Activated B cell treated with CpG ODN at 0.5 μM for 24 hours (primary cell): ENCODE measurements at regions not wholly inside any gene's neighbourhood (a gene's known extent, or its start where the extent isn't known, plus 50 kb on each side); places are given as distances from the start of the nearest gene placed in this dataset.

Source experiments
- ATAC-seq: fragments of 200-7000 bp; cut with Tn5 transposase; one replicate; pipeline ENCODE4 v1.10.0; 2021; ENCODE audit warnings: low read depth, mild to moderate bottlenecking, moderate library complexity
- CTCF ChIA-PET: fragments of 350-600 bp; sonication (Branson Sonifier 250); formaldehyde crosslinking; loops from one replicate; lab custom pipeline; 2021; ENCODE audit warnings: antibody characterized with exemption; lab: Charles Lee
- POLR2A ChIA-PET: fragments of 350-600 bp; sonication (Branson Sonifier 250); formaldehyde crosslinking; loops from one replicate; lab custom pipeline; 2021; ENCODE audit warnings: antibody characterized with exemption; lab: Charles Lee
- DNase-seq: peaks from one replicate; pipeline ENCODE4 v3.0.0; 2022
- H3K27ac Mint-ChIP-seq: one replicate; pipeline ENCODE4 v1.8.0; 2020; ENCODE audit warnings: mixed read lengths
- H3K27me3 Mint-ChIP-seq: one replicate; pipeline ENCODE4 v1.8.0; 2021; ENCODE audit warnings: mixed read lengths
- H3K36me3 Mint-ChIP-seq: one replicate; pipeline ENCODE4 v1.8.0; 2021; ENCODE audit warnings: low read depth, mixed read lengths
- H3K4me1 Mint-ChIP-seq: one replicate; pipeline ENCODE4 v1.8.0; 2021; ENCODE audit warnings: mixed read lengths
- H3K4me3 Mint-ChIP-seq: one replicate; pipeline ENCODE4 v1.8.0; 2020; ENCODE audit warnings: mild to moderate bottlenecking, mixed read lengths
- H3K9me3 Mint-ChIP-seq: one replicate; pipeline ENCODE4 v1.8.0; 2020; ENCODE audit warnings: mixed read lengths
- intact Hi-C: fragments of 100-400 bp; cut with micrococcal nuclease; formaldehyde crosslinking; loops from one replicate; pipeline ENCODE4 v1.15.1; 2024
- TF ChIP-seq, protein P1 (sequence below): fragments of 200-600 bp; IDR thresholded peaks from one replicate; pipeline ENCODE4 v1.8.0; 2022; ENCODE audit warnings: antibody characterized with exemption, mild to moderate bottlenecking

DNA sequence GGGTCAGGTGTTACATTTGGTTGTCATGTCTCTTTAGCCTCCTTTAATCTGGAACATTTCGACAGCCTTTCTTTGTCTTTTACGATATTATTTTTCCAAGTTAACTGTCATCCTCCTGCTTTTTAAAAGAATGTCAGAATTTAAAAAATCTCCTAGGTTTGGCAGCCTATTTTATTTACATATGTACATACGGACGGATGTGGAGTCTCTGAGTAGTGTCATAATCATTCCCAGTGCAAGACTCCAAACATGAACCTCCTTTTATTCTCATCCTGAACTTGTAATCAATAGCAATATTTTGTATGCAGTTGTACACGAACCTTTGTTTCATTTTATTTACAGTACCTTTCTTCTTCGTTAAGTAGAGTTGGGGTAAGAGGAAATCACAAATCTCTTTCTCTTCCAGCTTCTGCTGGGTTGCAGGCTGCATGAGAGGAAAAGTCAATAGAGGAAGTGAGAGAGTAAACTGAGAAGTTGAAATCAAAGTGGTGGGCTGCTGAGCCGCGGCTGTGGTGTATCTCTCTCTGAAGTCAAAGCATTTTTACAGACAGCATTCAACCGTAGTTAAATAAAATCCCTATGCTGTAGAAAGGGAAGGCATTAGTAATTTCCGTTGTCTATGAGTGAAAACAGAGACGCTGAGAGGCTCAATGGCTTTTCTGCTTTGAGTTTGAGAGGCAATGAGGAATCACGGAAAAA, 53.9 kb upstream of the RPS6KA3 start:
- DNase-seq, result peak; percentile 16

DNA sequence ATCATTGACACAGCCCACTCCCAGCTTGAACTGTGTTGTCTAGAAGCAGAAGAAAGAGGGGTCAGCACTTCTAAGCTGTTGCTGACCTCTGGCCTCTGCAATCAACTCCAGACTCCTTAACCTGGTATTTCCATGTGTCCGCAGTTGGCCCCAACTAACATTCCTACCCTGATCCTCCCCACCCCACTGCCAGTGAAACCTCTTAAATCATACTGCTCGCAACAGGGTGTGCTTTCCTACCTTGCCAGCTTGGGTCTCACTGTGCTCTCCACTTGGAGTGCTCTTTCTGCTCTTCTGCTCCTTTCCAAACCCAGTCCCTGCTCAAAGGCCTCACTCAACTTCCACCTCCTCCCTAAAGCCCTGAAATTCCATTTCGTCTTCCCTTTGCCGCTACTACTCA, 52.3 kb upstream of the RPS6KA3 start:
- intact Hi-C loops, result no loop called here
- no peaks in the 10 kb centered on the region for H3K27me3 Mint-ChIP-seq
- H3K9me3 Mint-ChIP-seq, result no peaks in the 10 kb centered on the region
- DNase-seq, result no peak
- ATAC-seq, result no peak
- H3K4me3 Mint-ChIP-seq, result no peak overlapping the region
- peak overlapping the region; percentile 41 for H3K27ac Mint-ChIP-seq
- POLR2A ChIA-PET, result no interaction called here
- CTCF ChIA-PET, result no interaction called here
- H3K4me1 Mint-ChIP-seq, result peaks cover 50% of the 10 kb centered on the region
- TF ChIP-seq, protein P1, sequence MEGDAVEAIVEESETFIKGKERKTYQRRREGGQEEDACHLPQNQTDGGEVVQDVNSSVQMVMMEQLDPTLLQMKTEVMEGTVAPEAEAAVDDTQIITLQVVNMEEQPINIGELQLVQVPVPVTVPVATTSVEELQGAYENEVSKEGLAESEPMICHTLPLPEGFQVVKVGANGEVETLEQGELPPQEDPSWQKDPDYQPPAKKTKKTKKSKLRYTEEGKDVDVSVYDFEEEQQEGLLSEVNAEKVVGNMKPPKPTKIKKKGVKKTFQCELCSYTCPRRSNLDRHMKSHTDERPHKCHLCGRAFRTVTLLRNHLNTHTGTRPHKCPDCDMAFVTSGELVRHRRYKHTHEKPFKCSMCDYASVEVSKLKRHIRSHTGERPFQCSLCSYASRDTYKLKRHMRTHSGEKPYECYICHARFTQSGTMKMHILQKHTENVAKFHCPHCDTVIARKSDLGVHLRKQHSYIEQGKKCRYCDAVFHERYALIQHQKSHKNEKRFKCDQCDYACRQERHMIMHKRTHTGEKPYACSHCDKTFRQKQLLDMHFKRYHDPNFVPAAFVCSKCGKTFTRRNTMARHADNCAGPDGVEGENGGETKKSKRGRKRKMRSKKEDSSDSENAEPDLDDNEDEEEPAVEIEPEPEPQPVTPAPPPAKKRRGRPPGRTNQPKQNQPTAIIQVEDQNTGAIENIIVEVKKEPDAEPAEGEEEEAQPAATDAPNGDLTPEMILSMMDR, result no peak
- H3K36me3 Mint-ChIP-seq, result no peaks in the 10 kb centered on the region

More for the DNA sequence above, 53.9 kb upstream of the RPS6KA3 start:
- Mint-ChIP-seq H3K27me3 (no peaks in the 10 kb centered on the region), H3K27ac (peak overlapping the region; percentile 82), H3K9me3 (no peaks in the 10 kb centered on the region), H3K4me1 (peaks cover 40% of the 10 kb centered on the region), H3K4me3 (peak overlapping the region; percentile 54), H3K36me3 (no peaks in the 10 kb centered on the region)
- intact Hi-C loops, result loop anchor here (2.0 to 5.0 kb wide), 3 partner anchors 54 to 178 kb away; partner anchors contain the start of genes EIF1AX and RPS6KA3
- POLR2A ChIA-PET, result interaction anchor here (1.0 kb wide), 1 partner anchor 54 kb away, joined by 4 read pairs; the partner anchor contains the start of gene RPS6KA3
- TF ChIP-seq, protein P1, result no peak
- CTCF ChIA-PET, result no interaction called here
- ATAC-seq, result peak; percentile 92

DNA sequence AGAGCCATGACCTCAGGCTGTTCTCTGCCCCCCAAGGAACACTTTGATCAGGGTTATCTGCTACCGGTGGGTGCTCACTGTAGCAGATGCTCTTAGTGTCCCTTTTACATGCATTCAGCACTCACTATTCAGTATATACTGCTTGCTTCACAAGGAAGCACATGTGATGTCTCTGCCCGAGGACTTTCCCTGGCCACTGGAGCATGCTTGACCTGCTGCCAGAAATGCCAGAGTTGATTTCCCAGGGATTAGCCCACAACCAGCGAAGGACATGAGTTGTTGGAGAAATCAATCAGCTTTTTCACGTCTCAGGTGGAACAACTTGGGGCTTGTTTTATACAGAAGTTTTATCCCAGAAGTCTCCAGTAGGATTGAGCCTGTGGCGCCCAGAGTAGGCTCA, 51.2 kb upstream of the RPS6KA3 start:
- DNase-seq, result no peak
- TF ChIP-seq, protein P1, result no peak
- ChIA-PET POLR2A (no interaction called here), CTCF (no interaction called here)
- H3K4me1 Mint-ChIP-seq, result peaks cover 61% of the 10 kb centered on the region
- intact Hi-C loops, result no loop called here
- no peak for ATAC-seq
- no peaks in the 10 kb centered on the region for H3K36me3 Mint-ChIP-seq
- H3K27ac Mint-ChIP-seq, result no peak overlapping the region
- H3K4me3 Mint-ChIP-seq, result no peak overlapping the region
- H3K9me3 Mint-ChIP-seq, result no peaks in the 10 kb centered on the region
- H3K27me3 Mint-ChIP-seq, result no peaks in the 10 kb centered on the region
